ENCODE measurements at regions not wholly inside any gene's neighbourhood (a gene's known extent, or its start where the extent isn't known, plus 50 kb on each side); places are given as distances from the start of the nearest gene placed in this dataset.

GRCh38 chr4:131499141-131499873 lies 1649.8 kb upstream of the PCDH10 start:
- peaks cover 0 to 2% (median 0%) of the 10 kb centered on the region in 3 donors for H3K27me3 Mint-ChIP-seq (ENCODE audit: low read depth in 3 of 3)
- WGBS (ENCODE audit: insufficient coverage) = 85% methylated on average over 7 of the region's 10 CpGs
- peaks cover 0 to 10% of the 10 kb centered on the region in 2 donors for H3K9me3 ChIP-seq (replicated peaks in 1 of 2; ENCODE audit: control insufficient read depth in 1 of 2, insufficient read depth in 1 of 2, low read length in 2 of 2)
- intact Hi-C loops (cut with micrococcal nuclease) = no loop called here
- no peaks in the 10 kb centered on the region for H3K36me3 Mint-ChIP-seq
- TF ChIP-seq CTCF (IDR thresholded peaks at IDR 0.05) = no peak
- H4K20me1 ChIP-seq (ENCODE audit: insufficient read depth, low read length) = no peaks in the 10 kb centered on the region
- no peaks in the 10 kb centered on the region for H3K4me1 Mint-ChIP-seq
- H3K27ac Mint-ChIP-seq = no peak overlapping the region
- no peak overlapping the region for H3K4me3 ChIP-seq (replicated peaks in 1 of 3; ENCODE audit: low read depth in 2 of 3, low read length in 3 of 3)
- no peak overlapping the region for H3K4me3 Mint-ChIP-seq
- H3K9ac ChIP-seq (ENCODE audit: insufficient read depth, low read length, poor library complexity, severe bottlenecking) = no peak overlapping the region
- no peak overlapping the region for H3K4me2 ChIP-seq (replicated peaks; ENCODE audit: extremely low read depth, low read length, poor library complexity, severe bottlenecking)
- no peak for DNase-seq
- no peaks in the 10 kb centered on the region for H3K79me2 ChIP-seq (ENCODE audit: insufficient read depth, low read length)
- H2AFZ ChIP-seq (ENCODE audit: insufficient read depth, low read depth, low read length, poor library complexity, severe bottlenecking) = no peak overlapping the region
- H3K36me3 ChIP-seq (replicated peaks in 1 of 2; ENCODE audit: control insufficient read depth in 1 of 2, insufficient read depth in 2 of 2, low read length in 2 of 2) = no peaks in the 10 kb centered on the region
- no peaks in the 10 kb centered on the region for H3K4me1 ChIP-seq (ENCODE audit: control insufficient read depth in 1 of 2, insufficient read depth in 2 of 2, low read length in 2 of 2)
- H3K27ac ChIP-seq (ENCODE audit: low read depth in 1 of 2, low read length in 2 of 2) = no peak overlapping the region
- no peaks in the 10 kb centered on the region for H3K27me3 ChIP-seq (ENCODE audit: control insufficient read depth in 2 of 2, insufficient read depth in 2 of 2, low read length in 2 of 2)
- H3K9me3 Mint-ChIP-seq = peaks cover 2 to 9% (median 3%) of the 10 kb centered on the region in 7 donors

- Mint-ChIP-seq H3K4me1 (no peaks in the 10 kb centered on the region), H3K27me3 (ENCODE audit: low read depth in 3 of 3) (peaks cover 0 to 2% (median 0%) of the 10 kb centered on the region in 3 donors), H3K27ac (no peak overlapping the region), H3K4me3 (no peak overlapping the region), H3K9me3 (peaks cover 0 to 2% (median 0%) of the 10 kb centered on the region in 7 donors), H3K36me3 (no peaks in the 10 kb centered on the region)
- H3K27me3 ChIP-seq (ENCODE audit: control insufficient read depth in 2 of 2, insufficient read depth in 2 of 2, low read length in 2 of 2) = no peaks in the 10 kb centered on the region
- WGBS (ENCODE audit: insufficient coverage) = no CpG with 5 or more reads among the region's 3 CpGs
- no peaks in the 10 kb centered on the region for H3K79me2 ChIP-seq (ENCODE audit: insufficient read depth, low read length)
- H3K4me2 ChIP-seq (replicated peaks; ENCODE audit: extremely low read depth, low read length, poor library complexity, severe bottlenecking) = no peak overlapping the region
- no peak for DNase-seq
- no peaks in the 10 kb centered on the region for H3K36me3 ChIP-seq (replicated peaks in 1 of 2; ENCODE audit: control insufficient read depth in 1 of 2, insufficient read depth in 2 of 2, low read length in 2 of 2)
- no peaks in the 10 kb centered on the region for H3K4me1 ChIP-seq (ENCODE audit: control insufficient read depth in 1 of 2, insufficient read depth in 2 of 2, low read length in 2 of 2)
- H3K9ac ChIP-seq (ENCODE audit: insufficient read depth, low read length, poor library complexity, severe bottlenecking) = no peak overlapping the region
- no peaks in the 10 kb centered on the region for H4K20me1 ChIP-seq (ENCODE audit: insufficient read depth, low read length)
- H3K9me3 ChIP-seq (replicated peaks in 1 of 2; ENCODE audit: control insufficient read depth in 1 of 2, insufficient read depth in 1 of 2, low read length in 2 of 2) = no peaks in the 10 kb centered on the region
- no peak for TF ChIP-seq CTCF (IDR thresholded peaks at IDR 0.05)
- no peak overlapping the region for H3K4me3 ChIP-seq (replicated peaks in 1 of 3; ENCODE audit: low read depth in 2 of 3, low read length in 3 of 3)
- intact Hi-C loops (cut with micrococcal nuclease) = no loop called here
- H3K27ac ChIP-seq (ENCODE audit: low read depth in 1 of 2, low read length in 2 of 2) = no peak overlapping the region
- H2AFZ ChIP-seq (ENCODE audit: insufficient read depth, low read depth, low read length, poor library complexity, severe bottlenecking) = no peak overlapping the region
Observed at GRCh38 chr4:131509521-131509920, 1639.6 kb upstream of the PCDH10 start.
